ENCODE measurements at regions not wholly inside any gene's neighbourhood (a gene's known extent, or its start where the extent isn't known, plus 50 kb on each side); places are given as distances from the start of the nearest gene placed in this dataset.

- TF ChIP-seq CTCF (conservative IDR thresholded peaks at IDR 0.05; ENCODE audit: low read length) (no peak), EZH2phosphoT487 (IDR thresholded peaks at IDR 0.05; ENCODE audit: borderline replicate concordance) (no peak)
These were observed 297.9 kb upstream of the PTGER4 start for GRCh38 chr5:40381676-40382363.

All from Loucy (cell line).